Heart right ventricle (tissue), 16 donors: ENCODE measurements at regions not wholly inside any gene's neighbourhood (a gene's known extent, or its start where the extent isn't known, plus 50 kb on each side); places are given as distances from the start of the nearest gene placed in this dataset.

Experiments used
- ATAC-seq, 8 donors: fragments of 200-7000 bp; cut with Tn5 transposase; one replicate each; pipeline ENCODE4 v1.9.1; 2020; ENCODE audit warnings: mild to moderate bottlenecking in 8 of 8, moderate library complexity in 8 of 8, moderate number of reproducible peaks in 1 of 8
- DNase-seq, 2 donors: peaks; one replicate each; pipeline ENCODE4 v3.0.0-alpha.2; 2020
- H3K27ac ChIP-seq, 10 donors: fragments of 200-600 bp; sonication (generic) in 2 of 10; one replicate each; pipeline versions ENCODE4 v1.5.0 to v1.8.0; 2020 to 2022; ENCODE audit warnings: mild to moderate bottlenecking in 3 of 10
- H3K27me3 ChIP-seq, 7 donors: fragments of 200-600 bp; one replicate each; pipeline ENCODE4 v1.8.0; 2021 to 2022; ENCODE audit warnings: mild to moderate bottlenecking in 2 of 7
- H3K36me3 ChIP-seq, 9 donors: fragments of 200-600 bp; sonication (generic) in 1 of 9; one replicate each; pipeline versions ENCODE4 v1.5.0 to v1.8.0; 2020 to 2022; ENCODE audit warnings: mild to moderate bottlenecking in 2 of 9
- H3K4me1 ChIP-seq, 9 donors: fragments of 200-600 bp; sonication (generic) in 1 of 9; one replicate each; pipeline versions ENCODE4 v1.5.0 to v1.8.0; 2020 to 2022; ENCODE audit warnings: mild to moderate bottlenecking in 4 of 9
- H3K4me3 ChIP-seq, 10 donors: fragments of 200-600 bp; sonication (generic) in 2 of 10; one replicate each; pipeline versions ENCODE4 v1.5.0 to v1.8.0; 2020 to 2022; ENCODE audit warnings: mild to moderate bottlenecking in 7 of 10, moderate library complexity in 2 of 10
- H3K9me3 ChIP-seq, 11 donors: fragments of 200-600 bp in 10 of 11; sonication (generic) in 2 of 11; one replicate each; pipeline versions ENCODE4 v1.5.0 to v1.8.0; 2013 to 2022; ENCODE audit warnings: mild to moderate bottlenecking in 2 of 11, control low read depth in 1 of 11, moderate library complexity in 1 of 11
- CTCF ChIP-seq, 9 donors: fragments of 200-600 bp; sonication (generic) in 2 of 9; IDR thresholded peaks; one replicate each; pipeline versions ENCODE4 v1.5.0 to v1.8.0; 2021 to 2022; ENCODE audit warnings: antibody characterized with exemption in 9 of 9, mild to moderate bottlenecking in 5 of 9, moderate library complexity in 1 of 9
- WGBS, 2 donors: extraction: QIAGEN DNeasy Blood & Tissue Kit; methylation state at CpG; one replicate each; pipeline ENCODE4 v1.1.7; 2013; ENCODE audit warnings: inconsistent platforms in 1 of 2; 5-methylcytosine and 5-hydroxymethylcytosine counted together
- intact Hi-C, 10 donors: fragments of 100-400 bp; cut with DNase I; formaldehyde crosslinking; loops; one replicate each; pipeline versions ENCODE4 v1.11.1 to v1.14.2; 2022
- donor health status: Arrhythmogenic right ventricular cardiomyopathy.
- donor health status: ischemic (EF 13 %, LVEDD 7.1; RV severe dilation, severe dysfunction).
- donor health status: healthy with polysubstance abuse.
- donor health status: DM: no; HTN: yes; CAD: no.
- donor health status: DM: no; HTN: no; CAD: no.
- donor health status: ischemic (EF 25% LVEDD 6.9; RV normal size, moderate dysfunction).
- donor health status: ischemic (EF 25% LVEDD 5.7; RV mildly dilated, moderate dysfunction).
- donor health status: healthy.
- donor health status: DM: yes; HTN: yes; CAD: no.
- donor health status: Ischemic cardiomyopathy.
- donor health status: ischemic (EF 35%, LVEDD 5.7; RV mildly dilated, moderate dysfunction).
- donor health status: nonischemic (EF 11% LVEDD 7.7; RV severe dilation, severe dysfunction).
- donor health status: DM: yes; HTN: yes; CAD: no.
- donor health status: PGD.
- donor health status: ischemic (EF 29% LVEDD 5.4; RV normal size, mild dysfunction).
- donor health status: nonischemic (EF 23%, LVEDD 6.1; RV moderate dilation, normal function).

- Histone ChIP-seq H3K4me3 (no peak overlapping the region), H3K27ac (no peak overlapping the region), H3K36me3 (no peaks in the 10 kb centered on the region), H3K4me1 (no peaks in the 10 kb centered on the region), H3K27me3 (no peaks in the 10 kb centered on the region), H3K9me3 (no peaks in the 10 kb centered on the region)
- intact Hi-C loops: no loop called here
- ATAC-seq (no peak), DNase-seq (no peak)
- WGBS, 2 donors: 89 to 91% methylated on average over 1 of the region's 1 CpG
- no peak for TF ChIP-seq CTCF (IDR thresholded peaks at IDR 0.05)
Measured at GRCh38 chr1:106952776-106953175, 103.7 kb upstream of the PRMT6 start.

GRCh38 chr1:106954661-106955229 lies 101.7 kb upstream of the PRMT6 start:
- Histone ChIP-seq H3K27me3 (no peaks in the 10 kb centered on the region), H3K27ac (no peak overlapping the region), H3K4me1 (no peaks in the 10 kb centered on the region), H3K9me3 (no peaks in the 10 kb centered on the region), H3K36me3 (no peaks in the 10 kb centered on the region), H3K4me3 (no peak overlapping the region)
- TF ChIP-seq CTCF (IDR thresholded peaks at IDR 0.05): no peak
- intact Hi-C loops: no loop called here
- DNase-seq (no peak), ATAC-seq (no peak)

- no peak for TF ChIP-seq CTCF (IDR thresholded peaks at IDR 0.05)
- intact Hi-C loops: no loop called here
- H3K36me3 ChIP-seq: no peaks in the 10 kb centered on the region
- no peak overlapping the region for H3K4me3 ChIP-seq
- no peaks in the 10 kb centered on the region for H3K4me1 ChIP-seq
- ATAC-seq (no peak), DNase-seq (no peak)
- no peaks in the 10 kb centered on the region for H3K9me3 ChIP-seq
- no peaks in the 10 kb centered on the region for H3K27me3 ChIP-seq
- H3K27ac ChIP-seq: no peak overlapping the region
- WGBS, 2 donors: 74 to 90% methylated on average over 1 of the region's 1 CpG
Measured at GRCh38 chr1:106956721-106957120, 99.8 kb upstream of the PRMT6 start.

- intact Hi-C loops: no loop called here
- no peaks in the 10 kb centered on the region for H3K4me1 ChIP-seq
- no peak overlapping the region for H3K4me3 ChIP-seq
- DNase-seq: no peak
- no peak for ATAC-seq
- H3K9me3 ChIP-seq: no peaks in the 10 kb centered on the region
- H3K27me3 ChIP-seq: no peaks in the 10 kb centered on the region
- no peak for TF ChIP-seq CTCF (IDR thresholded peaks at IDR 0.05)
- H3K27ac ChIP-seq: no peak overlapping the region
- WGBS, 2 donors: 79 to 87% methylated on average over 3 of the region's 3 CpGs
- no peaks in the 10 kb centered on the region for H3K36me3 ChIP-seq
Measured at GRCh38 chr1:106957795-106958194, 98.7 kb upstream of the PRMT6 start.
